IPS-NIHi7 (cell line): ENCODE measurements at regions not wholly inside any gene's neighbourhood (a gene's known extent, or its start where the extent isn't known, plus 50 kb on each side); places are given as distances from the start of the nearest gene placed in this dataset.

Source experiments
- DNase-seq: peaks from one replicate; pipeline ENCODE4 v3.0.0; 2012; ENCODE audit warnings: mixed read lengths; ENCODE audit errors: extremely low spot score

GRCh38 chr11:69992943-69993694, 85.0 kb upstream of the ANO1 start:
- no peak for DNase-seq

GRCh38 chr11:69994810-69995209, 83.3 kb upstream of the ANO1 start:
- no peak for DNase-seq

- no peak for DNase-seq
Measured at GRCh38 chr11:69995697-69996096, 82.4 kb upstream of the ANO1 start.

DNA sequence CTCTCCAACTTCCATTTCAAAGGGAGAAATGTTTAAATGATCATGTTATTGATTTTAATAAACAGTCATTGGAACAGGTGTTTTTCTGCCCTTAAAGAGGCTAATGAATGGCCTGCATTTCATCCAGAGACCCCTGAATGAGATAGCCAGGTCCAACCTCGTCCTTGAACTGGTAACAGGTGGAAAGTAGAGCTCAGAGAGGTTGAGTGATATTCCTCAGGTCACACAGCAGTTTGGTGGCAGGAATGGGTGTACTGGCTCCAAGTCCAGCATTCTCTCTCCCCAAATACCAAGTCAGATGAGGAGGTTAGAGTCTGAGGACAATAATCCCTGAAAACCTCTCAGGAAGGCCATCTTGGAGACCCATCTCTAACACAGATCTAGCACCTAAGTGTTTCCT, 81.7 kb upstream of the ANO1 start:
- no peak for DNase-seq

GRCh38 chr11:69997352-69997751, 80.8 kb upstream of the ANO1 start:
- no peak for DNase-seq

- DNase-seq, result peak; percentile 55
Measured at GRCh38 chr11:69999721-70000120, 78.4 kb upstream of the ANO1 start.

GRCh38 chr11:70000228-70000627, 77.9 kb upstream of the ANO1 start:
- DNase-seq, result no peak

GRCh38 chr11:70001246-70001645, 76.9 kb upstream of the ANO1 start:
- DNase-seq, result no peak

DNA sequence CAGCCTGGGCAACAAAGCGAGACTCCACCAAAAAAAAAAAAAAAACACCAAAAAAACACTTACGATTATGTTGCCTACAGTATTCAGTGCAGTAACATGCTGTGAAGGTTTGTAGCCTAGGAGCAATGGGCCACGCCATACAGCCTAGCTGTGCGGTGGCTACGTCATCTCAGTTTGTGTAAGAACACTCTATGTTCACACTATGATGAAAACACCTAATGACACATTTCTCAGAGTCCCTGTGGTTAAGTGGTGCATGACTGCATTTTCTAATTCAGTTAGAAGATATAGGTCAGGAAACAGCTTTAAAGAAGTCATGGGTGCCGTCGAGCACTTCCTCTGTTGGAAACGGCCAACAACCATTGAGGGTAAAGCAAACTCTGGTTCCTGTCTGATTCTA, 75.7 kb upstream of the ANO1 start:
- DNase-seq, result no peak

DNA sequence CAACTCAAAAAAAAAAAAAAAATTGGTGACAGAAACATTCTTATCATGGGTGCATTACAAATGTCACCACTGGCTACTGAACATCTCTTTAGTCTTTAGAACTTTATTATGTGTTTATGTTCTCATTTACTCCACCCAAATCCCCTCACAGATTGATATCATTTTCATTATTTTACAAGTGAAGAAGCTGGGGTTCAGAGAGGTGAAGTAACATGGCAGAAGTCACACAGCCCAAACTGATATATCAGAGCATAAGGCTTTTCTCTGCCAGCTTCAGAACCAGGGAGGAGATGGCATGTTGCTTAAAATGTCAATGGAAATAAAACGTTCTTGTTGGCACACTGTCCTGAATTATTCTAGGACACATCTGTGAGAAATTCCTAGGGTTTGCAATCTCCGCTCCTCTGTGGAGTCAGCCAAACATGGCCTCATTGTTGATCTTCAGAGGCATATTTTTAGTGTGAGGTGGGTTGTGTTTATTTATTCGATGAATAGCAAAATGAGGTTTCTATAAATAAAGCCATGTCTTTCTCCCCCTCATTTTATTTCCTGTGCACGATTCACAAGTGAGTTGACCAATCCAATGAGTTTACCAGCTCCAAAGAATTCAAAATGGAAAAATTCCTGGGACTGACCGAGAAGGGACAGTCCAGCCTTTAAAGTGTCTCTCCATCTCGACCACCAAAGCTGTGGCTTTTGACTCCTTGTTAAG, 72.9 kb upstream of the ANO1 start:
- DNase-seq, result no peak

- DNase-seq, result no peak
Measured at GRCh38 chr11:70007796-70008195, 70.3 kb upstream of the ANO1 start.

- no peak for DNase-seq
Measured at GRCh38 chr11:70010774-70011173, 67.3 kb upstream of the ANO1 start.

GRCh38 chr11:70012134-70012733, 65.9 kb upstream of the ANO1 start:
- no peak for DNase-seq

DNA sequence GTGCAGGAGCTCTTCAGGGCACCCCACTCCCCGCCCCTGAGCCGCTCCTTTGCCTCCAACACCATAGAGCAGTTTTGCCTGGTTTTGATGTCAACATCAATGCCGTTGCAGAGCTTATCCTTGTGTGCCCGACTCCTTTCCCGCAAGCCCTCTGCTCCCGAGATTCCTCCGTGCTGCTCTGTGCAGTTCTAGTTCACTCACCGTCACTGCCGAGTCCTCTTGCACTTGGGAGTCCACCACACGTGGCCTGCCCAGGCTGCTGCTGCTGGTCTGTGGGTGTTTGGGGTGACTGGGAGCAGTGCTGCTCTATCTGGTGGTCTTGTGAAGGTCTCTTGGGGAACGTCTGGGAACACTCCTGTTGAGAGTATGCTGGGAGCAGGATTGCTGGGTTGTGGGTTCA, 63.8 kb upstream of the ANO1 start:
- DNase-seq, result no peak

- no peak for DNase-seq
Measured at GRCh38 chr11:70016666-70017367, 61.3 kb upstream of the ANO1 start.

DNA sequence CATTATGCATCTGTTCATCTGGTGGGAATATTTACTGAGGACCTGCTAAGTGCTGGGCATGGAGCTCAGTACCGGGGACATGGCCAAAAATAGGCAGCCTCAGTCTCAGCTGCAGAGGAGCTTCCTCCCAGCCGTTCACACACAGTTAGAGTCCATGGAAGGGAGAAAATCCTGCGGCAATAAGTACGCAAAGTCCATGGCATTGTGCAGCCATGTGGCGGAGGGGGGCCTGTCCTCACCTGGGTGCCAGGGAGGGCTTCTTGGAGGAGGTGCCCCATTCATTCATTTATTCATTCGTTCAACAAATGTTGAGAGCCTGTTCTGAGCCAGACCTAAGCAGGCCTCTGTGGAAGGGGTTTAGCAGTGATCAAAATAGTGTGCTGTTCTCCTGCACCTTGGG, 59.3 kb upstream of the ANO1 start:
- DNase-seq, result no peak

DNA sequence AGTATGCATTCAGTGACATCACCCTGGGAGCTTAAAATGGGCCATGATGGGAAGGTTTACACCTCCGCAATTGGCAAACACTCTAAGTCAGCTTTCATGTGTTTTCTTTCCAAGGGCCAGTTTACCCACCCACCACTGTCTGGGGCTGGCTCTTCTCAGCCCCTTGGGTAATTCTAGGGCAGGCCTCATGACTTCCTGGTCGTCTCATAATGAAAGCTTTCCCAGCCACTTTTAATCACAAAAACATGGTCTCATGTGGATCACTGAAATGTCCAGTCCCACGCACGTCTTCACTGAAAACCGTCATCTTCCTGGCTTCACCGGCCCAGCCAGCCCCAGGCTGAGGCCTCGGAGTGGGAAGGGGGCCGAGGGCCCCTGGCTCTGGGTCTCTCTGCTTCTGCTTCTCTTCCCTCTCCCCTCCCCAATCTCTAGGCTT, 58.5 kb upstream of the ANO1 start:
- no peak for DNase-seq

GRCh38 chr11:70020336-70021214, 57.5 kb upstream of the ANO1 start:
- DNase-seq, result no peak

DNA sequence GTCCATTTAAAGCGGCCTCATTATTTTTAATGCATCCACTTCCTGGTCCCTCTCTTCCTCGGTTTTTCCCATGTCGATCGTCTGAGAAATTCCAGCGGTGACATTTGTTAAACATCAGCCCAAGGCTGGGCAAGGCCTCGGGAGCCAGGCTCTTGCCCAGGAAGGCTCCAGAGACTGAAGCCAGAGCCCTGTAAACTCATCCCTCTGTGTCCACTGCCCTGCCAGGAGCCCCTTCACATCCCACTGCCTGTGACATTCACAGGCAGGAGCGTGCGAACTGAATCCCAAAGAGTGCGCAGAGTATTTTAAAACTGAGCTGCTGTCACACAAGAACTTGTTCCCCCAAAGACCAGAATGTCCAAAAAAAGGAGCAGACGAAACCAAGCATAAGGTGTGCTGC, 56.5 kb upstream of the ANO1 start:
- DNase-seq, result no peak

- no peak for DNase-seq
Measured at GRCh38 chr11:70024036-70024772, 53.9 kb upstream of the ANO1 start.

DNA sequence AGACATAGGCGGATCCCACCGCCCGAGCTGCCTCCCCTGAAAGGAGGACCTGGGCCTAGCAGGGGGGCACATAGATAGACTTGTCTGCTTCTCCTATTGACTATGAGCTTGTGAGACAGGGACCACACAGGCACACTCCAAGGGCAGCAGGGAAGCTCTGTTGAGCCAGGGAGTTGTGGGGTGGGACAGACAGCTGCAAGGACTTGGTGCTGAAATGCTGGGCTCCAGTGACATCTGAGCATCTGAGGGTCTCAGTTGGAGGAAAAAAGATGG, 53.4 kb upstream of the ANO1 start:
- DNase-seq, result no peak
